ENCODE measurements at regions not wholly inside any gene's neighbourhood (a gene's known extent, or its start where the extent isn't known, plus 50 kb on each side); places are given as distances from the start of the nearest gene placed in this dataset.

DNA sequence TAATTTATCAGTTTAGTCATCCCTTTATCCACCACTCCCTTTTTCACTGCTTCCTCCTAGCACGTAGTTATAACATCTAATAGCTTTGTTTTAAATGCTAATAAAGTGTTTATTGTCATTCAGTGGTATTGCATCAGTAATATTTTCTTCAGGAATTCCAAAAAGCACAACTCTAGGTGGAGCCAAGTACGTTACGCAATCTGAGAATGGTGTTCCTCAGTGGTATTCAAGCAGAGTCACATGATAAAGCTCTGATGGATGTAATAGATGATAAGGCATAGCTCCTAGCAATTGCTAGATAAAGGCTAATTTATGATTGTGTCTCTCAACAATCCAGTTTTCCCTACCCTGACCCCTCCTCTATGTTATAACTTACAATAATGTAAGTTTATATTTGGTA, 494.6 kb upstream of the ADGRL4 start:
- TF ChIP-seq EZH2phosphoT487 (IDR thresholded peaks at IDR 0.05; ENCODE audit: insufficient read depth, low read depth) (no peak), EZH2 (IDR thresholded peaks at IDR 0.05; ENCODE audit: insufficient read depth, poor library complexity, severe bottlenecking) (no peak)

Data from GM23248 (cell line).